ENCODE measurements at regions not wholly inside any gene's neighbourhood (a gene's known extent, or its start where the extent isn't known, plus 50 kb on each side); places are given as distances from the start of the nearest gene placed in this dataset.

DNA sequence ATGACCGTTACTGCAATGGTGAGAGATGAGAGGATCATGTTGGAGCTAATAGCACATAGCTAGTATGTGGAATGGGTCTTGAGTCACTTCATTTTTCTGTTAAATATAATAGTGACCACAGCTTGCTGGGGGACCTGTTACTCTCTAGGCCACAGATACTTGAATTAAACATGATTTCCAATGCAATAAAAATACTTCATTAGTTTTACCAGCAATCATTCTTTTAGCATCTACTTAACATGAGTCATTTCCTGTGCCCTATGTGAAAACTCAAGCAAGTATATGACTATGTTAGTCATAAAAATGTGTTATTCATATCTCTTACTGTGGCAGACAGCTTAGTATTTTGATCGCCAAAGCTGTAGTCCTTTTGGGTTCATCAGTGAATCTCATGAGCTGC is 798.8 kb downstream of the SLC16A7 start:
- TF ChIP-seq, protein P1, sequence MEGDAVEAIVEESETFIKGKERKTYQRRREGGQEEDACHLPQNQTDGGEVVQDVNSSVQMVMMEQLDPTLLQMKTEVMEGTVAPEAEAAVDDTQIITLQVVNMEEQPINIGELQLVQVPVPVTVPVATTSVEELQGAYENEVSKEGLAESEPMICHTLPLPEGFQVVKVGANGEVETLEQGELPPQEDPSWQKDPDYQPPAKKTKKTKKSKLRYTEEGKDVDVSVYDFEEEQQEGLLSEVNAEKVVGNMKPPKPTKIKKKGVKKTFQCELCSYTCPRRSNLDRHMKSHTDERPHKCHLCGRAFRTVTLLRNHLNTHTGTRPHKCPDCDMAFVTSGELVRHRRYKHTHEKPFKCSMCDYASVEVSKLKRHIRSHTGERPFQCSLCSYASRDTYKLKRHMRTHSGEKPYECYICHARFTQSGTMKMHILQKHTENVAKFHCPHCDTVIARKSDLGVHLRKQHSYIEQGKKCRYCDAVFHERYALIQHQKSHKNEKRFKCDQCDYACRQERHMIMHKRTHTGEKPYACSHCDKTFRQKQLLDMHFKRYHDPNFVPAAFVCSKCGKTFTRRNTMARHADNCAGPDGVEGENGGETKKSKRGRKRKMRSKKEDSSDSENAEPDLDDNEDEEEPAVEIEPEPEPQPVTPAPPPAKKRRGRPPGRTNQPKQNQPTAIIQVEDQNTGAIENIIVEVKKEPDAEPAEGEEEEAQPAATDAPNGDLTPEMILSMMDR (IDR thresholded peaks at IDR 0.05; ENCODE audit: low read depth, low read length, poor library complexity, severe bottlenecking) = no peak
- TF ChIP-seq EZH2phosphoT487 (IDR thresholded peaks at IDR 0.05; ENCODE audit: borderline replicate concordance, low read length) = no peak
- H3K4me3 ChIP-seq (ENCODE audit: low read length) = no peak overlapping the region
- no peak overlapping the region for H3K27ac ChIP-seq (ENCODE audit: low read depth, low read length)
- H4K20me1 ChIP-seq (ENCODE audit: control insufficient read depth, insufficient read depth, low read depth, low read length) = no peaks in the 10 kb centered on the region
- no peaks in the 10 kb centered on the region for H3K79me2 ChIP-seq (ENCODE audit: control insufficient read depth, low read length)
- no peak overlapping the region for H3K4me2 ChIP-seq (ENCODE audit: low read length)
- no peaks in the 10 kb centered on the region for H3K9me3 ChIP-seq (ENCODE audit: control insufficient read depth, insufficient read depth, low read length)
- H3K4me1 ChIP-seq (ENCODE audit: control insufficient read depth, low read length) = no peaks in the 10 kb centered on the region
- H3K9me2 ChIP-seq (replicated peaks; ENCODE audit: control insufficient read depth, low read length) = no peaks in the 10 kb centered on the region
- H3K27me3 ChIP-seq (ENCODE audit: control insufficient read depth, low read length) = no peaks in the 10 kb centered on the region
- no peaks in the 10 kb centered on the region for H3F3A ChIP-seq (ENCODE audit: control insufficient read depth, insufficient read depth)
- H3K36me3 ChIP-seq (ENCODE audit: control insufficient read depth, low read length) = no peaks in the 10 kb centered on the region

DNA sequence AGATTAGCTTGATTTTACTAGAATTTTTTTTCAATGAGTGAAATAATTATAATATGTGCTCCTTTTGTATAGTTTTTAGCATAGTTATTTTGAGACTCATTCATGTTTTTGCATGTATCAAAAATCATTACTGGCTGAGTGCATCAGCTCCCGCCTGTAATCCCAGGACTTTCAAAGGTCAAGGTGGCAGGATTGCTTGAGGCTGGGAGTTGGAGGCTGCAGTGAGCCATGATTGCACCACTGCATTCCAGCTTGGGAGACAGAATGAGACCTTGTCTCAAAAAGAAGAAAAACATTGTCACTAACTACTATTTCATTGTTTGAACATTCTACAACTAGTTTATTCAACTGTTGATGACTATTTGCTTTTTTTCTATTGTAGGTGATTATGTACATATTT is 802.7 kb downstream of the SLC16A7 start:
- no peaks in the 10 kb centered on the region for H3K36me3 ChIP-seq (ENCODE audit: control insufficient read depth, low read length)
- no peak overlapping the region for H3K27ac ChIP-seq (ENCODE audit: low read depth, low read length)
- H3K27me3 ChIP-seq (ENCODE audit: control insufficient read depth, low read length) = no peaks in the 10 kb centered on the region
- H4K20me1 ChIP-seq (ENCODE audit: control insufficient read depth, insufficient read depth, low read depth, low read length) = no peaks in the 10 kb centered on the region
- no peaks in the 10 kb centered on the region for H3F3A ChIP-seq (ENCODE audit: control insufficient read depth, insufficient read depth)
- no peak overlapping the region for H3K4me3 ChIP-seq (ENCODE audit: low read length)
- no peaks in the 10 kb centered on the region for H3K9me2 ChIP-seq (replicated peaks; ENCODE audit: control insufficient read depth, low read length)
- H3K4me1 ChIP-seq (ENCODE audit: control insufficient read depth, low read length) = no peaks in the 10 kb centered on the region
- H3K4me2 ChIP-seq (ENCODE audit: low read length) = no peak overlapping the region
- H3K79me2 ChIP-seq (ENCODE audit: control insufficient read depth, low read length) = no peaks in the 10 kb centered on the region
- TF ChIP-seq, protein P1 (IDR thresholded peaks at IDR 0.05; ENCODE audit: low read depth, low read length, poor library complexity, severe bottlenecking) = no peak
- TF ChIP-seq EZH2phosphoT487 (IDR thresholded peaks at IDR 0.05; ENCODE audit: borderline replicate concordance, low read length) = no peak
- no peaks in the 10 kb centered on the region for H3K9me3 ChIP-seq (ENCODE audit: control insufficient read depth, insufficient read depth, low read length)

DNA sequence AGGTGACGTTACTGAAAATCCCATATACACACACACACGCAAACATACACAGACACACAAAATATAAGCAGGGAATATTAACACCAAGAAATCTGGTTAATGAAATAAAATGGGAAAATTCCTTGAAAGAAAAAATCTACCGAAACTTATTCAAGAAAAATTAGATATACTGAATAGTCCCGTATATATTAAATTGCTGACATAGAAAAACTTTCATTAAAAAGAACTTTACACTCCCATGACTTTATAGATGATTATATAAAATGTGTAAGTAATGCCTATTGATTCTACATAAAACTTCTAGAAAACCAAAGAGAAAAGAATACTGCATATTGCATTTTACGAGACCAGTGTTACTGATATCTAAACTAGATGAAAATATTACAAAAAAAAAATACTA is 803.2 kb downstream of the SLC16A7 start:
- Histone ChIP-seq H3K27ac (ENCODE audit: low read depth, low read length) (no peak overlapping the region), H3K4me1 (ENCODE audit: control insufficient read depth, low read length) (no peaks in the 10 kb centered on the region), H3F3A (ENCODE audit: control insufficient read depth, insufficient read depth) (no peaks in the 10 kb centered on the region), H3K79me2 (ENCODE audit: control insufficient read depth, low read length) (no peaks in the 10 kb centered on the region), H4K20me1 (ENCODE audit: control insufficient read depth, insufficient read depth, low read depth, low read length) (no peaks in the 10 kb centered on the region), H3K4me2 (ENCODE audit: low read length) (no peak overlapping the region), H3K9me3 (ENCODE audit: control insufficient read depth, insufficient read depth, low read length) (no peaks in the 10 kb centered on the region), H3K27me3 (ENCODE audit: control insufficient read depth, low read length) (no peaks in the 10 kb centered on the region), H3K4me3 (ENCODE audit: low read length) (no peak overlapping the region), H3K36me3 (ENCODE audit: control insufficient read depth, low read length) (no peaks in the 10 kb centered on the region), H3K9me2 (replicated peaks; ENCODE audit: control insufficient read depth, low read length) (no peaks in the 10 kb centered on the region)
- TF ChIP-seq, protein P1 (IDR thresholded peaks at IDR 0.05; ENCODE audit: low read depth, low read length, poor library complexity, severe bottlenecking) = no peak
- TF ChIP-seq EZH2phosphoT487 (IDR thresholded peaks at IDR 0.05; ENCODE audit: borderline replicate concordance, low read length) = no peak

DNA sequence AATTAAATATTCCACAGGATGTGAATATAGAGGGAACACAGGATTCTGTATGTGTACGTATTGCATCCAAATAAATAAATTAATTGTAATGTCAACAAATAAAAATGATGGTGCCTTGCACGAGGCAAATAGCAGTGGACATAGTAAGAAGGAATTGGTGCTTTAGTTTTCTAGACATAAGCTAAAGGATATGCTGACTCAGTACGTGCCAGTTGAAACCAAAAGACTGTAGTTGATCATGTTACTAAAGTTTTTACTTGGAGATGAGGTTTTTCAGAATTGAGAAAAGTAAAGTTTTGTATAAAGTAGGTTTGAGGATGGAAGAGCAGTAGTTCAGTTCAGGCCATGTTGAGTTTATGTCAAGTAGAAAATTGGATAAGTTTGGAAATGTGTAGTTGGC is 807.2 kb downstream of the SLC16A7 start:
- Histone ChIP-seq H3K4me2 (ENCODE audit: low read length) (no peak overlapping the region), H4K20me1 (ENCODE audit: control insufficient read depth, insufficient read depth, low read depth, low read length) (no peaks in the 10 kb centered on the region)

More for the DNA sequence above, 807.2 kb downstream of the SLC16A7 start:
- H3K79me2 ChIP-seq (ENCODE audit: control insufficient read depth, low read length) = no peaks in the 10 kb centered on the region
- no peaks in the 10 kb centered on the region for H3K27me3 ChIP-seq (ENCODE audit: control insufficient read depth, low read length)
- H3K36me3 ChIP-seq (ENCODE audit: control insufficient read depth, low read length) = no peaks in the 10 kb centered on the region
- no peak overlapping the region for H3K27ac ChIP-seq (ENCODE audit: low read depth, low read length)
- no peaks in the 10 kb centered on the region for H3K9me3 ChIP-seq (ENCODE audit: control insufficient read depth, insufficient read depth, low read length)
- no peak overlapping the region for H3K4me3 ChIP-seq (ENCODE audit: low read length)
- TF ChIP-seq, protein P1 (IDR thresholded peaks at IDR 0.05; ENCODE audit: low read depth, low read length, poor library complexity, severe bottlenecking) = no peak
- TF ChIP-seq EZH2phosphoT487 (IDR thresholded peaks at IDR 0.05; ENCODE audit: borderline replicate concordance, low read length) = no peak
- no peaks in the 10 kb centered on the region for H3F3A ChIP-seq (ENCODE audit: control insufficient read depth, insufficient read depth)
- no peaks in the 10 kb centered on the region for H3K4me1 ChIP-seq (ENCODE audit: control insufficient read depth, low read length)
- H3K9me2 ChIP-seq (replicated peaks; ENCODE audit: control insufficient read depth, low read length) = no peaks in the 10 kb centered on the region

All from DOHH2 (cell line).